Astrocyte of the spinal cord (primary cell): ENCODE measurements at regions not wholly inside any gene's neighbourhood (a gene's known extent, or its start where the extent isn't known, plus 50 kb on each side); places are given as distances from the start of the nearest gene placed in this dataset.
"Not testable (repeated sequence)": the region's sequence is repeated elsewhere in the genome, so short reads cannot be mapped to it uniquely, and the experiment has no call there.

ENCODE experiments used
- DNase-seq: peaks from one replicate; pipeline ENCODE4 v3.0.0; 2011; ENCODE audit warnings: low read depth, low spot score
- H3K4me3 ChIP-seq: 2 replicates; pipeline ENCODE4 v1.5.1; 2011; ENCODE audit warnings: low read depth, mild to moderate bottlenecking, low read length, moderate library complexity
- CTCF ChIP-seq: IDR thresholded peaks from 2 replicates; pipeline ENCODE4 v1.5.1; 2012; ENCODE audit warnings: low read depth, mild to moderate bottlenecking, low read length, inconsistent platforms
- in situ Hi-C: cut with HindIII; loops from 2 replicates; pipeline ENCODE4 v1.10.0; 2017; ENCODE audit warnings: low sequenced_read_pairs

GRCh38 chr6:835476-836160 lies 142.7 kb upstream of the EXOC2 start:
- TF ChIP-seq CTCF: no peak
- peak; percentile 14 for DNase-seq
- no peak overlapping the region for H3K4me3 ChIP-seq
- in situ Hi-C loops: no loop called here

- no peak for TF ChIP-seq CTCF
- no peak overlapping the region for H3K4me3 ChIP-seq
- DNase-seq: peak; percentile 15
- in situ Hi-C loops: no loop called here
These were observed 141.9 kb upstream of the EXOC2 start for GRCh38 chr6:834866-835265.

- no peak overlapping the region for H3K4me3 ChIP-seq
- DNase-seq: no peak
- TF ChIP-seq CTCF: no peak
- in situ Hi-C loops: no loop called here
These were observed 141.3 kb upstream of the EXOC2 start for GRCh38 chr6:834190-834589.

- H3K4me3 ChIP-seq, in situ Hi-C loops, DNase-seq: not testable (repeated sequence)
These were observed 139.9 kb upstream of the EXOC2 start for GRCh38 chr6:832804-833203.

- in situ Hi-C loops: no loop called here
- no peak for DNase-seq
- TF ChIP-seq CTCF: no peak
- H3K4me3 ChIP-seq: no peak overlapping the region
These were observed 137.9 kb upstream of the EXOC2 start for GRCh38 chr6:830667-831327.

GRCh38 chr6:829656-830055 lies 136.7 kb upstream of the EXOC2 start:
- TF ChIP-seq CTCF: no peak
- no peak for DNase-seq
- H3K4me3 ChIP-seq: no peak overlapping the region
- in situ Hi-C loops: no loop called here

- TF ChIP-seq CTCF: no peak
- in situ Hi-C loops: no loop called here
- H3K4me3 ChIP-seq: no peak overlapping the region
- DNase-seq: no peak
These were observed 134.5 kb upstream of the EXOC2 start for GRCh38 chr6:827431-827830.
